ENCODE measurements at regions not wholly inside any gene's neighbourhood (a gene's known extent, or its start where the extent isn't known, plus 50 kb on each side); places are given as distances from the start of the nearest gene placed in this dataset.

GRCh38 chr12:46493150-46493833 is 120.7 kb upstream of the SLC38A2 start:
- Histone ChIP-seq H3K36me3 (ENCODE audit: control insufficient read depth, insufficient read depth, low read length) (no peaks in the 10 kb centered on the region), H2AK9ac (replicated peaks; ENCODE audit: low read depth, low read length, poor library complexity) (no peak overlapping the region), H2BK120ac (ENCODE audit: low read depth, low read length) (peak overlapping the region; percentile 99), H2BK5ac (ENCODE audit: low read depth, low read length, poor library complexity, severe bottlenecking) (peak overlapping the region; percentile 100), H3K4me1 (ENCODE audit: control insufficient read depth, insufficient read depth, low read length) (peaks cover 27% of the 10 kb centered on the region), H3K4me2 (ENCODE audit: low read depth, low read length) (peak overlapping the region; percentile 67), H4K91ac (ENCODE audit: insufficient read depth, low read depth, low read length) (peak overlapping the region; percentile 94), H3K9me3 (ENCODE audit: control insufficient read depth, insufficient read depth, low read length) (no peaks in the 10 kb centered on the region), H4K20me1 (ENCODE audit: insufficient read depth, low read length) (no peaks in the 10 kb centered on the region), H3K4ac (ENCODE audit: low read depth, low read length) (peak overlapping the region; percentile 99), H2BK15ac (ENCODE audit: low read depth, low read length) (peak overlapping the region; percentile 55), H3K14ac (replicated peaks; ENCODE audit: low read depth, low read length) (peak overlapping the region; percentile 98), H3K27ac (ENCODE audit: insufficient read depth, low read length) (peak overlapping the region; percentile 93), H3K9me1 (ENCODE audit: insufficient read depth, low read length) (peaks cover 7% of the 10 kb centered on the region), H4K8ac (ENCODE audit: low read depth in 2 of 2, low read length in 2 of 2) (peak overlapping the region; percentile 10 to 97), H2BK20ac (ENCODE audit: low read depth, low read length) (peak overlapping the region; percentile 99), H3K18ac (ENCODE audit: low read depth, low read length) (peak overlapping the region; percentile 98), H3K27me3 (ENCODE audit: control insufficient read depth, insufficient read depth, low read length) (no peaks in the 10 kb centered on the region), H3K56ac (ENCODE audit: extremely low read depth, insufficient read depth, low read length) (peak overlapping the region; percentile 92), H3K9ac (ENCODE audit: low read depth, low read length) (peak overlapping the region; percentile 16; the same call in 1 of the 2 replicates), H2AK5ac (ENCODE audit: low read depth, low read length) (peak overlapping the region; percentile 88), H4K5ac (ENCODE audit: low read depth, low read length) (peak overlapping the region; percentile 88), H3K23ac (ENCODE audit: low read depth, low read length) (peak overlapping the region; percentile 99), H2AFZ (replicated peaks; ENCODE audit: low read length, poor library complexity) (no peak overlapping the region), H3K4me3 (ENCODE audit: insufficient read depth, low read depth, low read length) (no peak overlapping the region), H3K79me1 (ENCODE audit: low read depth in 1 of 2, low read length in 2 of 2) (peaks cover 5 to 39% of the 10 kb centered on the region in 2 experiments; a peak in 3 of 4 replicates)
- ChIA-PET POLR2A (ENCODE audit: unreplicated experiment) (interaction anchor here (0.6 to 1.5 kb wide), 7 partner anchors 31 to 128 kb away, joined by 3 to 7 read pairs (median 3); no protein-coding TSS in a partner anchor), CTCF (interaction anchor here (1.1 kb wide), 1 partner anchor 415 kb away, joined by 3 read pairs; no protein-coding TSS in a partner anchor)
- DNase-seq: no peak
- TF ChIP-seq BHLHE40 (IDR thresholded peaks at IDR 0.05; ENCODE audit: low read depth, low read length) (no peak), USF2 (IDR thresholded peaks at IDR 0.05; ENCODE audit: low read depth, low read length) (no peak), POLR2A (IDR thresholded peaks at IDR 0.05; ENCODE audit: low read depth, low read length) (no peak), MAFK (IDR thresholded peaks at IDR 0.05; ENCODE audit: low read depth, low read length) (no peak), MAZ (IDR thresholded peaks at IDR 0.05; ENCODE audit: borderline replicate concordance, low read depth, low read length) (no peak), RAD21 (IDR thresholded peaks at IDR 0.05; ENCODE audit: low read length) (no peak), NFE2L2 (IDR thresholded peaks at IDR 0.05; ENCODE audit: low read depth, low read length) (no peak), RFX5 (IDR thresholded peaks at IDR 0.05; ENCODE audit: low read depth, low read length) (no peak), CEBPB (IDR thresholded peaks at IDR 0.05; ENCODE audit: low read depth, low read length) (no peak)
- ATAC-seq (ENCODE audit: low read depth): no peak
- BruUV-seq (replicated peaks): no TSS peak
- dilution Hi-C loops (cut with HindIII; ENCODE audit: low sequenced_read_pairs, unreplicated experiment): no loop called here
- WGBS, 2 experiments (ENCODE audit: extremely low coverage in 2 of 2, insufficient read length in 1 of 2): no CpG with 5 or more reads among the region's 5 CpGs
- in situ Hi-C loops (cut with MboI; ENCODE audit: low sequenced_read_pairs): loop anchor here (10.0 kb wide), 1 partner anchor 108 kb away; no protein-coding TSS in a partner anchor
- intact Hi-C loops (cut with micrococcal nuclease): loop anchor here (2.0 to 10.0 kb wide), 4 partner anchors 168 to 529 kb away; partner anchors contain the start of gene SLC38A1

Data from IMR-90 (cell line).